GM23248 (cell line): ENCODE measurements at regions not wholly inside any gene's neighbourhood (a gene's known extent, or its start where the extent isn't known, plus 50 kb on each side); places are given as distances from the start of the nearest gene placed in this dataset.

ENCODE experiments used
- EZH2 ChIP-seq: fragments of 200-600 bp; sonication (generic); IDR thresholded peaks from 2 replicates; pipeline ENCODE4 v1.6.1; 2018; ENCODE audit warnings: antibody characterized with exemption, mild to moderate bottlenecking; ENCODE audit not compliant: insufficient read depth, poor library complexity, severe bottlenecking
- EZH2phosphoT487 ChIP-seq: fragments of 200-600 bp; sonication (generic); IDR thresholded peaks from 2 replicates; pipeline ENCODE4 v1.6.1; 2018; ENCODE audit warnings: antibody characterized with exemption, moderate library complexity, mild to moderate bottlenecking, low read depth; ENCODE audit not compliant: insufficient read depth

- no peak for TF ChIP-seq EZH2
- TF ChIP-seq EZH2phosphoT487, result no peak
These were observed 710.6 kb downstream of the EDEM1 start for GRCh38 chr3:5898106-5898505.
